ENCODE measurements at regions not wholly inside any gene's neighbourhood (a gene's known extent, or its start where the extent isn't known, plus 50 kb on each side); places are given as distances from the start of the nearest gene placed in this dataset.

- H3K4me3 Mint-ChIP-seq = no peak overlapping the region
- POLR2A ChIA-PET = no interaction called here
Observed at GRCh38 chr18:61687317-61687716, 205.5 kb downstream of the RNF152 start.

GRCh38 chr18:61683856-61684255 lies 209.0 kb downstream of the RNF152 start:
- no peak overlapping the region for H3K27ac Mint-ChIP-seq
- H3K4me1 Mint-ChIP-seq = no peaks in the 10 kb centered on the region
- POLR2A ChIA-PET = no interaction called here
- DNase-seq = no peak
- peaks cover 0 to 11% (median 3%) of the 10 kb centered on the region in 5 donors for H3K27me3 Mint-ChIP-seq
- H3K4me3 Mint-ChIP-seq = no peak overlapping the region
- no peak for ATAC-seq
- H3K9me3 Mint-ChIP-seq = peaks cover 0 to 15% (median 9%) of the 10 kb centered on the region in 9 donors
- peaks cover 0 to 7% (median 0%) of the 10 kb centered on the region in 3 donors for H3K36me3 Mint-ChIP-seq

More at GRCh38 chr18:61687317-61687716, 205.5 kb downstream of the RNF152 start:
- Mint-ChIP-seq H3K27me3 (peaks cover 0 to 18% (median 4%) of the 10 kb centered on the region in 5 donors), H3K4me1 (no peaks in the 10 kb centered on the region), H3K27ac (no peak overlapping the region), H3K9me3 (peaks cover 0 to 4% (median 0%) of the 10 kb centered on the region in 9 donors), H3K36me3 (no peaks in the 10 kb centered on the region)
- no peak for DNase-seq
- ATAC-seq = no peak

GRCh38 chr18:61681065-61681464 lies 211.7 kb downstream of the RNF152 start:
- POLR2A ChIA-PET = no interaction called here
- Mint-ChIP-seq H3K4me1 (no peaks in the 10 kb centered on the region), H3K27ac (no peak overlapping the region), H3K4me3 (no peak overlapping the region), H3K27me3 (peaks cover 0 to 7% (median 4%) of the 10 kb centered on the region in 5 donors), H3K36me3 (peaks cover 0 to 7% (median 0%) of the 10 kb centered on the region in 3 donors), H3K9me3 (peaks cover 0 to 28% (median 14%) of the 10 kb centered on the region in 9 donors)
- ATAC-seq (no peak), DNase-seq (no peak)

GRCh38 chr18:61679836-61680235 lies 213.0 kb downstream of the RNF152 start:
- POLR2A ChIA-PET = no interaction called here
- peaks cover 0 to 10% (median 0%) of the 10 kb centered on the region in 3 donors for H3K36me3 Mint-ChIP-seq
- DNase-seq (no peak), ATAC-seq (no peak)
- H3K27me3 Mint-ChIP-seq = peaks cover 4 to 16% (median 5%) of the 10 kb centered on the region in 5 donors
- peaks cover 0 to 28% (median 15%) of the 10 kb centered on the region in 9 donors for H3K9me3 Mint-ChIP-seq
- no peak overlapping the region for H3K27ac Mint-ChIP-seq
- H3K4me1 Mint-ChIP-seq = no peaks in the 10 kb centered on the region
- H3K4me3 Mint-ChIP-seq = no peak overlapping the region

GRCh38 chr18:61677435-61677970 lies 215.3 kb downstream of the RNF152 start:
- ATAC-seq (no peak), DNase-seq (no peak)
- POLR2A ChIA-PET = no interaction called here
- no peak overlapping the region for H3K4me3 Mint-ChIP-seq
- no peaks in the 10 kb centered on the region for H3K4me1 Mint-ChIP-seq
- H3K27ac Mint-ChIP-seq = no peak overlapping the region
- H3K36me3 Mint-ChIP-seq = peaks cover 0 to 14% (median 0%) of the 10 kb centered on the region in 3 donors
- peaks cover 3 to 31% (median 8%) of the 10 kb centered on the region in 5 donors for H3K27me3 Mint-ChIP-seq
- peaks cover 0 to 28% (median 15%) of the 10 kb centered on the region in 9 donors for H3K9me3 Mint-ChIP-seq

GRCh38 chr18:61676773-61677434 lies 215.9 kb downstream of the RNF152 start:
- H3K4me1 Mint-ChIP-seq = no peaks in the 10 kb centered on the region
- no peak overlapping the region for H3K27ac Mint-ChIP-seq
- peaks cover 0 to 28% (median 15%) of the 10 kb centered on the region in 9 donors for H3K9me3 Mint-ChIP-seq
- peaks cover 3 to 34% (median 9%) of the 10 kb centered on the region in 5 donors for H3K27me3 Mint-ChIP-seq
- no peak overlapping the region for H3K4me3 Mint-ChIP-seq
- no peak for DNase-seq
- no peak for ATAC-seq
- peaks cover 0 to 14% (median 0%) of the 10 kb centered on the region in 3 donors for H3K36me3 Mint-ChIP-seq
- POLR2A ChIA-PET = no interaction called here

- Mint-ChIP-seq H3K27me3 (peaks cover 0 to 16% (median 13%) of the 10 kb centered on the region in 5 donors), H3K27ac (no peak overlapping the region), H3K4me1 (no peaks in the 10 kb centered on the region), H3K4me3 (no peak overlapping the region), H3K36me3 (peaks cover 0 to 3% (median 0%) of the 10 kb centered on the region in 3 donors), H3K9me3 (peaks cover 0 to 2% (median 0%) of the 10 kb centered on the region in 9 donors)
- POLR2A ChIA-PET = no interaction called here
- no peak for DNase-seq
- no peak for ATAC-seq
Observed at GRCh38 chr18:61669320-61669719, 223.5 kb downstream of the RNF152 start.

- peaks cover 0 to 8% (median 0%) of the 10 kb centered on the region in 3 donors for H3K36me3 Mint-ChIP-seq
- ATAC-seq (no peak), DNase-seq (no peak)
- POLR2A ChIA-PET = no interaction called here
- no peaks in the 10 kb centered on the region for H3K4me1 Mint-ChIP-seq
- no peak overlapping the region for H3K27ac Mint-ChIP-seq
- H3K27me3 Mint-ChIP-seq = peaks cover 0 to 22% (median 2%) of the 10 kb centered on the region in 5 donors
- H3K9me3 Mint-ChIP-seq = peaks cover 0 to 12% (median 4%) of the 10 kb centered on the region in 9 donors
- no peak overlapping the region for H3K4me3 Mint-ChIP-seq
Observed at GRCh38 chr18:61666876-61667590, 225.8 kb downstream of the RNF152 start.

- POLR2A ChIA-PET = no interaction called here
- no peak overlapping the region for H3K4me3 Mint-ChIP-seq
- H3K27me3 Mint-ChIP-seq = peaks cover 0 to 23% (median 8%) of the 10 kb centered on the region in 5 donors
- no peak overlapping the region for H3K27ac Mint-ChIP-seq
- DNase-seq (no peak), ATAC-seq (no peak)
- peaks cover 0 to 23% (median 6%) of the 10 kb centered on the region in 9 donors for H3K9me3 Mint-ChIP-seq
- no peaks in the 10 kb centered on the region for H3K4me1 Mint-ChIP-seq
- peaks cover 0 to 12% (median 0%) of the 10 kb centered on the region in 3 donors for H3K36me3 Mint-ChIP-seq
Observed at GRCh38 chr18:61664419-61665084, 228.3 kb downstream of the RNF152 start.

GRCh38 chr18:61662726-61663125 lies 230.1 kb downstream of the RNF152 start:
- Mint-ChIP-seq H3K9me3 (peaks cover 0 to 23% (median 6%) of the 10 kb centered on the region in 9 donors), H3K27me3 (peaks cover 2 to 14% (median 6%) of the 10 kb centered on the region in 5 donors), H3K36me3 (peaks cover 0 to 12% (median 0%) of the 10 kb centered on the region in 3 donors), H3K4me3 (no peak overlapping the region), H3K27ac (no peak overlapping the region), H3K4me1 (no peaks in the 10 kb centered on the region)
- POLR2A ChIA-PET = no interaction called here
- ATAC-seq (no peak), DNase-seq (no peak)

- no peak overlapping the region for H3K4me3 Mint-ChIP-seq
- no peak overlapping the region for H3K27ac Mint-ChIP-seq
- H3K4me1 Mint-ChIP-seq = no peaks in the 10 kb centered on the region
- H3K36me3 Mint-ChIP-seq = peaks cover 0 to 12% (median 0%) of the 10 kb centered on the region in 3 donors
- H3K9me3 Mint-ChIP-seq = peaks cover 0 to 28% (median 6%) of the 10 kb centered on the region in 9 donors
- ATAC-seq = no peak
- no peak for DNase-seq
- peaks cover 3 to 17% (median 9%) of the 10 kb centered on the region in 5 donors for H3K27me3 Mint-ChIP-seq
- POLR2A ChIA-PET = no interaction called here
Observed at GRCh38 chr18:61658431-61658830, 234.4 kb downstream of the RNF152 start.

GRCh38 chr18:61657066-61657732 lies 235.6 kb downstream of the RNF152 start:
- H3K4me3 Mint-ChIP-seq = no peak overlapping the region
- H3K27me3 Mint-ChIP-seq = peaks cover 3 to 17% (median 8%) of the 10 kb centered on the region in 5 donors
- H3K4me1 Mint-ChIP-seq = no peaks in the 10 kb centered on the region
- no peak overlapping the region for H3K27ac Mint-ChIP-seq
- no peak for ATAC-seq
- H3K36me3 Mint-ChIP-seq = peaks cover 0 to 6% (median 0%) of the 10 kb centered on the region in 3 donors
- no peak for DNase-seq
- peaks cover 0 to 18% (median 2%) of the 10 kb centered on the region in 9 donors for H3K9me3 Mint-ChIP-seq
- POLR2A ChIA-PET = no interaction called here
